SJCRH30 (cell line): ENCODE measurements at regions not wholly inside any gene's neighbourhood (a gene's known extent, or its start where the extent isn't known, plus 50 kb on each side); places are given as distances from the start of the nearest gene placed in this dataset.

Experiments used
- DNase-seq, 2 experiments: peaks; one replicate each; pipeline ENCODE4 v3.0.0-alpha.2; 2015 to 2020
- H3K27ac ChIP-seq: fragments of 250-450 bp; sonication (Bioruptor Pico); 2 replicates; pipeline ENCODE4 v1.5.1; 2020; ENCODE audit warnings: mild to moderate bottlenecking, moderate library complexity
- H3K27me3 ChIP-seq: fragments of 250-450 bp; sonication (Bioruptor Pico); 2 replicates; pipeline ENCODE4 v1.5.1; 2020; ENCODE audit warnings: mild to moderate bottlenecking, moderate library complexity
- H3K36me3 ChIP-seq: fragments of 250-450 bp; sonication (Bioruptor Pico); 2 replicates; pipeline ENCODE4 v1.5.1; 2020; ENCODE audit warnings: mild to moderate bottlenecking, moderate library complexity
- H3K4me1 ChIP-seq: fragments of 250-450 bp; sonication (Bioruptor Pico); 2 replicates; pipeline ENCODE4 v1.5.1; 2020; ENCODE audit warnings: mild to moderate bottlenecking, moderate library complexity
- H3K4me3 ChIP-seq: fragments of 250-450 bp; sonication (Bioruptor Pico); 2 replicates; pipeline ENCODE4 v1.5.1; 2020; ENCODE audit warnings: mild to moderate bottlenecking, moderate library complexity
- H3K9me3 ChIP-seq: fragments of 250-450 bp; sonication (Bioruptor Pico); replicated peaks from 2 replicates; pipeline ENCODE4 v1.5.1; 2020; ENCODE audit warnings: mild to moderate bottlenecking, moderate library complexity

DNA sequence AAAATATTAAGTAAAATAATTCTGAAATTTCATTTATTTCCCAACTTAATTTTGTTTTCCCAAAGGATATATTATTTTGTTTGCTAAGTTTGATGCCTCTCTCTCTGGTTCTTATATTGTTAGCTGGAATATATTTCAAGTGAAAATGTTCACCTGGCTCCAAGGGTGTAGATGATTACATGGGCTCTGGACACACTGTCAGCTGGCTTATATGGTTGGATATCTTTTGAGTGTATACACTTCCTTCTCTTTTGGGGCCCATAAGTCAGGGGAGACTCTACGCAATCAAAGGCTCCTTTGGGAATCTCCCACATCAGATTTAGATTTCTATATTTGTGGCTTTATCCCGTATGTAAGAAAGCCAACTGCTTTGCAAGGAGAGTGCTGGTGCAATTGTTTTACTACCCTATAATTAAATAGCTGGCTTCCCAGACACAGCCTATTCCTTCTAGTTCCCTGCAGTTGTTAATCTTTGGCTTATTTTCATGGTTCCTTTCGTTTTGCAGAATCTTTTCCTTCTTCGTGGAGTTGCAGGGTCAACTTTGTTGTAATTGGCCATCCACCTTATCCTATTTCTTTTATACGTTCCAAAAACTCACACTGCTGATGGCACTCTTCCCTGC, 225.7 kb downstream of the DPH6 start:
- Histone ChIP-seq H3K27me3 (no peaks in the 10 kb centered on the region), H3K4me1 (no peaks in the 10 kb centered on the region), H3K4me3 (no peak overlapping the region), H3K9me3 (no peaks in the 10 kb centered on the region), H3K36me3 (no peaks in the 10 kb centered on the region), H3K27ac (no peak overlapping the region)
- DNase-seq = no peak

DNA sequence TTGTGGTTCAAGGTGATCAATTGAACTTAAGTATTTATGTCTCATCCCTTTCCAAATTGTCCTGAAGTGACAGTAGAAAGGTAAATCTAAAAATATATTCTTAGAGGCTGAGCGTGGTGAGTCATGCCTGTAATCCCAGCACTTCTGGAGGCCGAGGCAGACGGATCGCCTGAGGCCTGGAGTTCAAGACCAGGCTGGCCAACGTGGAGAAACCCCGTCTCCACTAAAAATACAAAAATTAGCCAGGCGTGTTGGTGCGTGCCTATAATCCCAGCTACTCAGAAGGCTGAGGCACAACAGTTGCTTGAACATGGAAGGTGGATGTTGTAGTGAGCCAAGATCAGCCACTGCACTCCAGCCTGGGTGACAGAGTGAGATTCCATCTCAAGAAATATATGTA, 226.6 kb downstream of the DPH6 start:
- H3K4me3 ChIP-seq = no peak overlapping the region
- H3K27ac ChIP-seq = no peak overlapping the region
- no peaks in the 10 kb centered on the region for H3K36me3 ChIP-seq
- H3K9me3 ChIP-seq = no peaks in the 10 kb centered on the region
- no peaks in the 10 kb centered on the region for H3K4me1 ChIP-seq
- no peaks in the 10 kb centered on the region for H3K27me3 ChIP-seq
- no peak for DNase-seq

DNA sequence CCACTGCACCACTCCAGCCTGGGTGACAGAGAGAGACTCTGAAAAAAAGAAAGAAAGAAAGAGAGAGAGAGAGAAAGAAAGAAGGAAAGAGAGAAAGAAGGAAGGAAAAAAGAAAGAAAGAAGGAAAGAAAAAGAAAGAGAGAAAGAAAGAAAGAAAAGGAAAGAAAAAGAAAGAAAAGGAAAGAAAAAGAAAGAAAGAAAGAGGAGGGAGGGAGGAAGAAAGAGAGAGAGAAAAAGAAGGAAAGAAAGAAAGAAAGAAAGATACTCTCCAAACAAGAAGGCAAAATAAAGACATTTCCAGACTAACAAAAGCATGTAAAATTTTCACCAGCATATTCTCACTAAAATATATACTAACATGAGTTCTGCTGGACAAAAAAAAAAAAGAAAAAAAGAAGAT, 228.7 kb downstream of the DPH6 start:
- H3K27me3 ChIP-seq = no peaks in the 10 kb centered on the region
- H3K27ac ChIP-seq = no peak overlapping the region
- H3K4me1 ChIP-seq = no peaks in the 10 kb centered on the region
- no peak overlapping the region for H3K4me3 ChIP-seq
- no peaks in the 10 kb centered on the region for H3K9me3 ChIP-seq
- DNase-seq = no peak
- no peaks in the 10 kb centered on the region for H3K36me3 ChIP-seq

DNA sequence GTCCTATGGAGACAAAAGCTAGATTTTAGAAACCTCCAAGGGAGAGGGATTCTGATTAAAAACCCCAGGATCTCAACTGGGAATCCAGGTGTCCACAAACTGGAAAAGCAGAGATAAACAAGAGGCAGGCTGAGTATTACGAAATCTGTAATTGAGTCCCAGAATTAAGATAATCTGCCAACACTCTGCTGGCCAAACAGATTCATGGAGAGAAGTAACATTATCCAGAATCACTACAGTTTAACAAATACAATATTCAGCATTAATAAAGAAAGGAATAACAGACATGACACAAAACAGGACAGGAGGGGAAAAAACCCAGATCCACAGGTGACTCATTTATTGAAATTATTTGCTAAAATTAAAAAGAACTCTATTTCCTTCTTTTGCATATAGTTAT, 227.2 kb upstream of the NANOGP8 start:
- Histone ChIP-seq H3K9me3 (no peaks in the 10 kb centered on the region), H3K4me1 (no peaks in the 10 kb centered on the region), H3K27ac (no peak overlapping the region), H3K36me3 (no peaks in the 10 kb centered on the region), H3K4me3 (no peak overlapping the region), H3K27me3 (no peaks in the 10 kb centered on the region)
- no peak for DNase-seq

DNA sequence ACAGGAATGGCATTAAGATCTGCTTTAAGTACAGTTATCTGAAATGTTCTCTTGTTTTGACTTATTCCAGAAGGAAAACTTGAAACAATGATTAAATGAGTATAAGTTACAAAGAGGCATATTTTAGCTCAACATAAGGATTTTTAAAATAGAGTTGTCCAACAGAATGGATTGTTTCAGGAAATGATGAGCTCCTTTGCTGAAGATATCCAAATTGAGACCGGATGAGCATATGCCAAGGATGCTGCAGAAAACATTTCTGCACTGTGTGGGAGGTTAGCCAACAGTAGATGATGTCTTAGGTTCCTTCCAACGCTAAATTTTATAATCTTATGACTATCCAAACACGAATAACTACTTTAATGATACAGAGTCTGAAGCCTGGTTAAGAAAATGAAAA, 226.5 kb upstream of the NANOGP8 start:
- Histone ChIP-seq H3K4me3 (no peak overlapping the region), H3K4me1 (no peaks in the 10 kb centered on the region), H3K36me3 (no peaks in the 10 kb centered on the region), H3K27me3 (no peaks in the 10 kb centered on the region), H3K27ac (no peak overlapping the region), H3K9me3 (no peaks in the 10 kb centered on the region)
- no peak for DNase-seq

DNA sequence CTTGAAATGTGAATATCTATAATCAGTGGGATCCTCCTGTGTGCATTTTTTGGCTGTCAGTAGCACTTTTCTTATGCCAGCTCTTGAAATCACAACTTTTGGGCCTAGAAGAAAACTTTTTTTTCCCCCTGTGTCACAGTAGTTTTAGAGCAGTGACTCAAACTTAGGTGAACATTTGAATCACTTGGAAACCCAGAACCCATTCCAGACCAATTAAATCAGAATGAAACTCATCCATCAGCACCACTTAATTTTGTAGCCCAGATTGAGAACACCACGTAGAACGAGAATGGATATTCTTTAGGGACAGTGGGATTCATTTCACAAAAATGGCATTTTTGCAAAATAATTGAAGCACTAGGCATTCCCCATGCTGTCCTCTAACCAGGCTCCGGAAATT, 224.8 kb upstream of the NANOGP8 start:
- peaks cover 10% of the 10 kb centered on the region; the same call in 1 of the 2 replicates for H3K4me1 ChIP-seq
- H3K27me3 ChIP-seq = no peaks in the 10 kb centered on the region
- no peak overlapping the region for H3K27ac ChIP-seq
- no peaks in the 10 kb centered on the region for H3K36me3 ChIP-seq
- no peak for DNase-seq
- H3K4me3 ChIP-seq = no peak overlapping the region
- no peaks in the 10 kb centered on the region for H3K9me3 ChIP-seq

DNA sequence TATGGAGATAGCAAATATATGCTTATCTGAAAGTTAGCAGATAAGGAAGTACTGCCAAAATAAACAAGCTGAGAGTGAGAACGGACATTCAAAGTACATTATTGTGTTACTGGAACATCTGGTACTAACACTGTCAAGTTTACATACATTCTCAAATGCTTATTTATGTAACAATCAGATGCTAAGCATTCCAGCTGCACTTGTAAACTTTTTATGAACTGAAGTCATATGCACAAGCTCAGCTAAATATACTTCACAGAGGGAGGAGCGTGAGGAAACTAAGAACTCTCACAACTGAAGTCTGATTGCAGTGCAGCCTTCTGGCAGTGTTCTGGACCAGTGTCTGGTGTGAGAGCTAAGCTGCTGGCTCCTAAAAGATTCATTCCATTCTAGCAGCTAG, 223.7 kb upstream of the NANOGP8 start:
- DNase-seq = no peak
- no peak overlapping the region for H3K27ac ChIP-seq
- H3K27me3 ChIP-seq = no peaks in the 10 kb centered on the region
- H3K4me3 ChIP-seq = no peak overlapping the region
- peaks cover 16% of the 10 kb centered on the region; the same call in 1 of the 2 replicates for H3K4me1 ChIP-seq
- no peaks in the 10 kb centered on the region for H3K9me3 ChIP-seq
- no peaks in the 10 kb centered on the region for H3K36me3 ChIP-seq

DNA sequence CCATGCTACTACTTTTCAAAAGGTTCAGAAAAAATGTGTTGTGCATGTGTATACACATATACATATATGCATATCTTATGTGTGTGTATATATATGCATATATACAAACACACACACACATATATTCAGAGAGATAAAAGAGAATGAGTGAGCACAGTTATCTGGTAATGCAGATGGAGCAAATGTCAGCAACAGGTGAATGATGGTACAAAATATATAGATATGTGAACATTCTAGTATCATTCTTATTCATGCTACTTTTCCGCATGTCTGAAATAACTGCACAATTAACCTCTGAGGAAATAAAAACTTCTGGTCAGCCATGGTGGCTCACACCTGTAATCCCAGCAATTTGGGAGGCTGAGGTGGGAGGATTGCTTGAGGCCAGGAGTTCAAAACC, 222.6 kb upstream of the NANOGP8 start:
- H3K36me3 ChIP-seq = no peaks in the 10 kb centered on the region
- H3K4me3 ChIP-seq = no peak overlapping the region
- H3K4me1 ChIP-seq = peaks cover 16% of the 10 kb centered on the region; the same call in 1 of the 2 replicates
- H3K9me3 ChIP-seq = no peaks in the 10 kb centered on the region
- no peak for DNase-seq
- no peak overlapping the region for H3K27ac ChIP-seq
- no peaks in the 10 kb centered on the region for H3K27me3 ChIP-seq

DNA sequence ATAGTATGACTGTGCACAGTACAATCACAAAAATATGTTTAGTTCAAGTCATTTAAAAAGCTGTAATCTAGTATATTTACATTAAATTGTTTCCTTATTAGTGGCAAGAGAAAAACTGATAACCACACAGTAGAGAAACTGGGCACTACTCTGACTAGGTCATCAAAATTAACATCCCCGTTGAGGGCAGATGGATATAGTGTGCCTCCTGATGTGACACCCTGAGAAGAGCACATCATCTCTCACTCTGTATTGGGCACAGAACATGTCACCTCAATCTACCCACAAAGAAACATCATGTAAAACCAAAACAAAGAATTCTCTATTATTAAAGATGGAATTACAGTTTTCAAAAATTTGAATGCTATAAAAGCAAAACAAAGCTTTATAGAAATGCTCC, 221.9 kb upstream of the NANOGP8 start:
- Histone ChIP-seq H3K9me3 (no peaks in the 10 kb centered on the region), H3K27me3 (no peaks in the 10 kb centered on the region), H3K27ac (no peak overlapping the region), H3K36me3 (no peaks in the 10 kb centered on the region), H3K4me1 (peaks cover 16% of the 10 kb centered on the region; the same call in 1 of the 2 replicates), H3K4me3 (no peak overlapping the region)
- DNase-seq = no peak

DNA sequence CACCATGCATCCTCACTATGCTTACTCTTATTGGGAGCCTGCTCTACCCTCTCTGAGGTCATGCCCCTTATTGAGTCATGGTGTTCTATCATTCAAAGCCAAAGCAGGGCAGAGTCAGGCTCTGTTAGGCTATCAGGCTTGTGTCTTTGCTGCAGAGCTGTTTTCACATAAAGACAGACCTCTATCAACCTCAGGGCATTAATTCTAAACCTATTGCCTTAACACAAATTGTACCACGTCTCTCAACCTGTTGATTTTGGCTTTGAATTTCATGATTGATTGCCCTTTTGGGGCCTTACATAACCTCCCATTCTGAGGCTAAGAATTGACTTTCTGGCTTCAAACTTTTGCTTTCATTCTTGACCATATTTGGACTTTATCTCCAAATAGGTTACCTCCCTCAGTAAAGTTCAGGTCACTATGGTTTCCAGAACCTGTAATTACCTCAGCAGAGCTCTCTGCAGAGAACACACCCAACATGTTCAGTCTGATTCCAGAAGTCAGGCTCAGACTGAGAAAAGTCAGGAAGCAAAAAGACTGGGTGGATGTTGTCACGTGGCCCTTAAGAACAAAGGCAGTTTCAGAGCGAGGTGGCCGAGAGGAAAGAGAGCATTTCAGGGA, 221.4 kb upstream of the NANOGP8 start:
- H3K4me1 ChIP-seq = peaks cover 16% of the 10 kb centered on the region; the same call in 1 of the 2 replicates
- no peaks in the 10 kb centered on the region for H3K9me3 ChIP-seq
- H3K27ac ChIP-seq = no peak overlapping the region
- no peaks in the 10 kb centered on the region for H3K36me3 ChIP-seq
- DNase-seq = peak in 1 of 2 experiments; percentile 18
- H3K27me3 ChIP-seq = no peaks in the 10 kb centered on the region
- no peak overlapping the region for H3K4me3 ChIP-seq

DNA sequence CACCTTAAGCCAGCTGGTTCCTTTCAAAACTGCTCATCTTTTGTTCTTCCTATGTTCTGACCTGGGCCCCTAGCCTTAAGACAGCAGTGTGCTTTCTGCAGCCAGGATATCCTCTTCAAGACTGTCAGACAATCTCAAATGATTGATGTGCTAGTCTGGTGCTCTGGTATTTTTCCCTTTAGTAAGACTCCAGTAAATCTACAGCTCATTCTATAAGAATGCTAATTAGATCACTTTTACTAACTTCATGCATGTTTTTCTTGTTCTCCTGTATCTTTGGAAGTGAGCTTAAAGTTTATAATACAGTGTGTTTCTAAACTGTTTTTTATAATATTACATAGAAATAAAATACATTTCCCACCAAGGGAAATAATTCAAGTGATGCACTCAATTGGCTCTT, 220.9 kb upstream of the NANOGP8 start:
- Histone ChIP-seq H3K9me3 (no peaks in the 10 kb centered on the region), H3K4me1 (peaks cover 16% of the 10 kb centered on the region; the same call in 1 of the 2 replicates), H3K27ac (no peak overlapping the region), H3K4me3 (no peak overlapping the region), H3K27me3 (no peaks in the 10 kb centered on the region), H3K36me3 (no peaks in the 10 kb centered on the region)
- no peak for DNase-seq

DNA sequence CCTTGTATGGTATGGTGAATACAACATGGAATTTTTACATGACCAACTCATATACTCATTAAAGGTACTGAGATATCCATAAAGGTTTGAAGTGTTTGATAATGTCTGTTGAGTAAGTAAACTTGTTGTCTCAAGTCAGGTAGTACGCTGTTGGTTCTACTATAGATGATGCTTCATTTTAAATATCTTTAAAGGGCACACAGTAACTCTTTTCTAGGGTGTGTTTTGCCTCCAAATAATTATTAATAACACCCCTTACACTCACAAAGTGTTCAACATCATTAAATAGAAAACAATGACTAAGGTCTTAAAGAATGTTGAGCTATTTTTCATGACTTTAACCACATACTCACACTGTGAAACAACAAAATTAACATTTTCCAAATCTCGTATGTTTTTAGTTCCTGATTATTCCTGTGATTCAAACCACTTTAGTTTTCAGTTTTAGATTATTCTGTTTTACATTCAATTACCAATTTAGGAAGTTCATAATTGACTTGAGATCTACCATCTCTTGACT, 220.0 kb upstream of the NANOGP8 start:
- Histone ChIP-seq H3K36me3 (no peaks in the 10 kb centered on the region), H3K4me3 (no peak overlapping the region), H3K9me3 (no peaks in the 10 kb centered on the region), H3K27me3 (no peaks in the 10 kb centered on the region), H3K27ac (no peak overlapping the region), H3K4me1 (peaks cover 16% of the 10 kb centered on the region; the same call in 1 of the 2 replicates)
- no peak for DNase-seq

DNA sequence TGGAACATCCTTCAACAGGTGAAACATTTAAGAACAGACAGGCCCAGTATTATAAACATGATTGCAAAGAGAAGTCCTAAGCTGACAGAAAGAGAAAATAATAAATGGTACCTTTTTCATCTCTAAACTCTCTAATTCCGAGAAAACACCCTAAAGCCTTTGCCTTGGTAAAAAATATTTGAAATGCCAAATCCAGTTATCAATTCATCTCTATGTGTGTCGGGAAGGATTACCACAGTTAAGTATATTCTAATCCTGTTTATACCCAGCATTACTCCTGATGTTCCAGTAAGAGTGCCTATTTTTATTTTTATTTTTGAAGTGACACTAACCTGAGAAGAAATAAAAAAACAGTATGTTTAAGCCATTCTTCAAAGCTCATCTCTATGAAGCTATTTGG, 219.3 kb upstream of the NANOGP8 start:
- no peak for DNase-seq
- H3K36me3 ChIP-seq = no peaks in the 10 kb centered on the region
- H3K4me1 ChIP-seq = peaks cover 16% of the 10 kb centered on the region; the same call in 1 of the 2 replicates
- H3K27ac ChIP-seq = no peak overlapping the region
- H3K4me3 ChIP-seq = no peak overlapping the region
- no peaks in the 10 kb centered on the region for H3K9me3 ChIP-seq
- no peaks in the 10 kb centered on the region for H3K27me3 ChIP-seq

DNA sequence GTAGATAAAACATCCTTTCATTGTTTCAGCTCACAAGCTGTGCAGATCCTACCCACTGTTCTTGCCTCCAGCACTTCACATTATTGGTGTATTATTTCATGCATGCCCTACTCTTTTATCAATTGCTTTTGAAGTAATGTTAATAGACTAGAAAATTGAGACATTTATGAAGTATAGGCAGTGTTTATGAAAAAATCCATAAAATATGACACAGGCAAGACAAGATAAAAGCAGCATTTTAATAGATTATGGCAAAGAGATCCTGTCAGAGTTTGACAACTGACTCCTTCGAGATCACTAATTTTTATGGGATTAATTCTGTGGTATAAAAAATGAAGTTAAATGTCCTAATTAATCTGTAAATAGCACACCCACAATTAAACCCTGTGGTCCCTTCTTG, 217.2 kb upstream of the NANOGP8 start:
- peaks cover 16% of the 10 kb centered on the region; the same call in 1 of the 2 replicates for H3K4me1 ChIP-seq
- no peak for DNase-seq
- no peaks in the 10 kb centered on the region for H3K9me3 ChIP-seq
- H3K36me3 ChIP-seq = no peaks in the 10 kb centered on the region
- no peak overlapping the region for H3K4me3 ChIP-seq
- H3K27ac ChIP-seq = no peak overlapping the region
- H3K27me3 ChIP-seq = no peaks in the 10 kb centered on the region

DNA sequence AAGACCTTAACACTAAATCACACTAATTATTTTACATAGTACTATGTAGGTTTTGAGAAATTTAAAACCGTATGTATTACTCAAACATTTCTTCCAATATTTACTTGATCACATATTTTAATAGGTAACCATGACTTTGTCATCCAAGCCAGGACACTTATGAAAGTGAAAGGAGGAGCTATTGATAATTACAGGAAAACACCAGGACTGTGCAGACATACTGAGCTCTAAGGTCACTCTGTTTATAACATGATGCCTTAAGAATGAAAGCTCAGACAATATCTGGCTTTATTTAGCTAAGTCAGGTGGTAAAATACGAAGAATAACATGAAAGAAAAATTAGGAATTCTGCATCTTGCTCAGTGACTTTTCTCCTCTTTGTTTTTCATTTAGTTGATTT, 216.0 kb upstream of the NANOGP8 start:
- Histone ChIP-seq H3K27me3 (no peaks in the 10 kb centered on the region), H3K36me3 (no peaks in the 10 kb centered on the region), H3K4me1 (peaks cover 13% of the 10 kb centered on the region; the same call in 1 of the 2 replicates), H3K4me3 (no peak overlapping the region), H3K9me3 (no peaks in the 10 kb centered on the region), H3K27ac (no peak overlapping the region)
- DNase-seq = no peak
